LNCAP (cell line): ENCODE measurements at regions not wholly inside any gene's neighbourhood (a gene's known extent, or its start where the extent isn't known, plus 50 kb on each side); places are given as distances from the start of the nearest gene placed in this dataset.

Experiments
- TF ChIP-seq, protein P1 (sequence below): fragments of 450-650 bp; IDR thresholded peaks from 2 replicates; pipeline ENCODE4 v1.5.1; 2017; ENCODE audit warnings: mild to moderate bottlenecking

DNA sequence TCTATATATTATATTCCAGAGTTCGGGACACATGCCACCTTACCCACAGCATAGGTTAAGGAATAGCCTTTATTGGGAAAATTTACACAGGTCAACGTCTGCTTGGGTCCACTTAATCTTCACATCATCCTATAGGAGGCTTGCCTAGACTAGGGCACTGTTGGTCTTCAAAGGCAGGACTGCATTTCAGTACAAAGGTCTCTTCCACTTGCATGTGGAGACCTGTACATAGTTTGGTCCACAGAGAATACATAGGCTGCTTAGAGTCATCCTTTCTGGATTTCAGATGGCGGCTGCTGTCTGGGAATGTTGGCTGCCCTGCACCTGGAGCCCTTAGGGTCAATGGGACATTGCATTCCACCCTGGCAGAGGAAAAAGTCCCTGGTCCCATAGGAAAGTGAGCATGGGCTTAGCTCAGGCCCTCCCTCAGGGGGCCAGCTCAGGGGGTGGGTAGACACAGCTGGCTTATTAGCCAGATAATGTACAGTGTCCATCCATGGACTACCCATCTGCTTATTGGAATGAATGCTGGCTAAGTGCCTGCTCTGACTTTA, 75.3 kb upstream of the TGFBR2 start:
- TF ChIP-seq, protein P1, sequence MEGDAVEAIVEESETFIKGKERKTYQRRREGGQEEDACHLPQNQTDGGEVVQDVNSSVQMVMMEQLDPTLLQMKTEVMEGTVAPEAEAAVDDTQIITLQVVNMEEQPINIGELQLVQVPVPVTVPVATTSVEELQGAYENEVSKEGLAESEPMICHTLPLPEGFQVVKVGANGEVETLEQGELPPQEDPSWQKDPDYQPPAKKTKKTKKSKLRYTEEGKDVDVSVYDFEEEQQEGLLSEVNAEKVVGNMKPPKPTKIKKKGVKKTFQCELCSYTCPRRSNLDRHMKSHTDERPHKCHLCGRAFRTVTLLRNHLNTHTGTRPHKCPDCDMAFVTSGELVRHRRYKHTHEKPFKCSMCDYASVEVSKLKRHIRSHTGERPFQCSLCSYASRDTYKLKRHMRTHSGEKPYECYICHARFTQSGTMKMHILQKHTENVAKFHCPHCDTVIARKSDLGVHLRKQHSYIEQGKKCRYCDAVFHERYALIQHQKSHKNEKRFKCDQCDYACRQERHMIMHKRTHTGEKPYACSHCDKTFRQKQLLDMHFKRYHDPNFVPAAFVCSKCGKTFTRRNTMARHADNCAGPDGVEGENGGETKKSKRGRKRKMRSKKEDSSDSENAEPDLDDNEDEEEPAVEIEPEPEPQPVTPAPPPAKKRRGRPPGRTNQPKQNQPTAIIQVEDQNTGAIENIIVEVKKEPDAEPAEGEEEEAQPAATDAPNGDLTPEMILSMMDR = no peak

DNA sequence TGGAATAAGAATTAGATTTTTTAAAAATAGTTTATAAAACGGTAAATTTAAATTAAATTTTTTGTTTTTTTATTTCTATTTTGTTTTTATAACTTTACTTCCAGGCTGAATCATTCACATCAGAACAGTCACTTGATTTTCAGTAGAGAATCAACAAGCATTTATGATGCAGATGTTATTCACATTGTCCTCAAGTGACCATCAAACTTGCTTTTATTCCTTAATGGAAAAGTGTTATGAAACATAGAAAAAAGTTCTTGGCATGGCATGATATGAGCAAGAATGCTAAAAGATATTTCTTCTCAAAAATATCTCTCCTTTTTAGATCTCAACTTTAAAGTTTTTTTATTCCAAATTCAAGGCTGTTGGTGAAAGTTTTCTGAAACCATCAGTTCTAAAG, 70.9 kb upstream of the TGFBR2 start:
- TF ChIP-seq, protein P1 = no peak

DNA sequence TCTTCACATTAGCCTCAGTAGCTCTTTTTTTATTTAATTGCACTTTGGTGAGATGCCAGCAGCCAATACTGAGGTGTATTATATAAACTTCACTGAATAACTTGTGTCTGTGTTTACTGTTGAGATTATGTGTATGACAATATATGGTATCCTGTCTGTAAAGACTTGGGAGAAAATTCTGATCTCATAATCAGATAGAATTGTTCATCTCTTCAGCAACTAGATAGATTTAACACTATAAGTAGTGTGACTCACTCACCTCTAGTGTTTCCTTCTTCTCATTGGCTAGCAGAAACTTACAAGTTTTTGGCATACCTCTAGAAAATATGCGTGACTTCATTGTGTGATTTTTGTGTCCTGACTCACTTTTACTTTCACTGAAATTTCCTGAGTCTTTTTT, 67.6 kb upstream of the TGFBR2 start:
- TF ChIP-seq, protein P1 = no peak

DNA sequence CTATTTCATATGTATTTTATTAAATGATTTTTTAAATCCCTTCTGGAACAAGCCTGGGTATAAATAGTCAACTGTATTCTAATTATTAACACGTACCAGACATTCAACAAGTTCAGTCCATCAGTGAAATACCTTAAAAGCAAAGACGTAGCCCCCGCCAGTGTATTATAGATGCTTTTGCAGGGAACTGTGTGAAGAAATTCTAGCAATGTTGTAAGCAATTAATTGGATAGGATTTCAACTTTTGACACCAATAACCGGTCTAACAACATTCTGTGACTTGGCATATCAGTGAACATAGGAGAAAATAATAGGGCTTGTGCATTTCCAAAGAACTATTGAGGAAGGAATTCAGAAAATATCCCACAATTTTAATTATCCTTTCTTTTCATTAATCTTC, 67.2 kb upstream of the TGFBR2 start:
- TF ChIP-seq, protein P1 = no peak

DNA sequence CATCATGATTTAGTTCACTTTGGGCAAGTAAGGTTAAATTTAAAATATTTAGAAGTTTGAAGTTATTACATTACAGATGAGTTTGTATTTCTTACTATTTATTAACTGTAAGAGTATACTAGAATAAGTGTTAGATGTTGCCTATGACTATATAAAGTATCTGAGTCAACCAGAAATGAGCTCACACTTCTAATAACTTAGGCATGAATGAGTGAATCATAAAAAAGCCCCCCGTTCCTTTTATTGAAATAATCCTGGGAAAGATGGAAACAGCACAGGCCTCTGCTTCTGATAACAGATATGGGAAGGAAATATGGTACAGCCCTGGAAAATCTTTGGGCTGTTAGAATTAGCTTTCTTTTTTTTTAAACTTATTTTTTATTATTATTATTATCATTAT, 66.6 kb upstream of the TGFBR2 start:
- TF ChIP-seq, protein P1 = no peak

DNA sequence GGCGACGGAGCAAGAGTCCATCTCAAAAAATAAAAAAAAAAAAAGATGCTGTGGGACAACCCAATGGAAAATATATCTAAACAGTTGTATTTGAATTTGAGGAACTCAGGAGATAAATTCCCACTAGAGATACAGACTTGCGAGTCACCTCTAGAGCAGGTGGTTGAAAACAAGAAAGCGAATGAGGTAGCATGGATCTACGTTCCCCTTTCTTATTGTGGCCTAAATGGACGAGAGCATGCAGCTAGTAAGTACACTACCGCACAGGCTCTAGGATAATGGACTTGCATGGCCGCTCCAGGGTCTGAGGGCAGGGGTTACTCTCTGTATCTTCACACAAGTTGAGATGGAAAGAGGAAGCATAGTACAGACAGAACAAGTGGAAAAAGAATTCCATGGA, 63.5 kb upstream of the TGFBR2 start:
- TF ChIP-seq, protein P1 = no peak

DNA sequence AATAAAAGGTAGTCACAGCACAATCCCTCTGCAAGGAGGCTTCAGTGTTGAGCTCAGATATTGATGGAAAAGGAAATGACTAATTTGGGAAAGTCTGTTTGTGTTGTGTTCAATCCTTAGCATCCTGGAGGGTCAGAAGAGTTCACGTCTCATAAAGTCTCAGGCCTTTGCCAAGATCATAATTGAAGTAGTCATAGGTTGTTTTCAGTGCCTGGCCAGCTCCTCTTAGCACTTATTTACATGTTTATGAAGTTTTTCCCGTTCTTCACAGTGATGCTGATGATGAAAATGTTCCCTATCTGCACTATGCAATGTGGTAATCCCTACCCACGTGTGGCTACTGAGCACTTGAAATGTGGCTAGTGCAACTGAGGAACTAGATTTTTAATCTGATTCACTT, 61.6 kb upstream of the TGFBR2 start:
- TF ChIP-seq, protein P1 = no peak

DNA sequence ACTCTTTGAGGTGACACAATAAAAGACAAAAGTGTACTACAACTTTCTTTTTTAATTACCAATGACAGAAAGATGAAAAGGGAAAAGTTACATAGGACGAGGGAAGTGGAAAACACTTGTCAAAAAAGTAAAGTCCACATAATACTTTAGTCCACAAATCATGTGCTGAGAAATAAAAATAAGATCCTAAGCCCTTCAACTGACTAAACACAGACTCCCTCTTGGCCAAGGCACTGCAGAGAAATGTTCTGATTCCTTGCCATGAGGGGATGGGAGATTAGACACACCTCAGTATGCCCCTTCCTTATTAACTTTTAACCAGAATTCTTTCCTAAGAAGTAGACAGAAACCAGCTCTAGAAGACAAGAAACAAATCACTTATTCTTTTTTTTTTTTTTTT, 59.5 kb upstream of the TGFBR2 start:
- TF ChIP-seq, protein P1 = no peak
